Upper lobe of right lung (tissue), 1 donor: ENCODE measurements at regions not wholly inside any gene's neighbourhood (a gene's known extent, or its start where the extent isn't known, plus 50 kb on each side); places are given as distances from the start of the nearest gene placed in this dataset.

ENCODE experiments used
- ATAC-seq: fragments of 200-7000 bp; cut with Tn5 transposase; one replicate; pipeline ENCODE4 v1.9.1; 2020; ENCODE audit warnings: mild to moderate bottlenecking, moderate library complexity
- DNase-seq: peaks from one replicate; pipeline ENCODE4 v3.0.0-alpha.2; 2020
- H3K27ac ChIP-seq: fragments of 200-600 bp; one replicate; pipeline ENCODE4 v1.8.0; 2022
- H3K27me3 ChIP-seq: fragments of 200-600 bp; one replicate; pipeline ENCODE4 v1.8.0; 2022; ENCODE audit warnings: mild to moderate bottlenecking
- H3K36me3 ChIP-seq: fragments of 200-600 bp; one replicate; pipeline ENCODE4 v1.8.0; 2022
- H3K4me1 ChIP-seq: fragments of 200-600 bp; one replicate; pipeline ENCODE4 v1.8.0; 2022
- H3K4me3 ChIP-seq: fragments of 200-600 bp; one replicate; pipeline ENCODE4 v1.8.0; 2022; ENCODE audit warnings: mild to moderate bottlenecking
- H3K9me3 ChIP-seq: fragments of 200-600 bp; one replicate; pipeline ENCODE4 v1.8.0; 2022
- intact Hi-C: fragments of 100-400 bp; cut with DNase I; formaldehyde crosslinking; loops from one replicate; pipeline ENCODE4 v1.11.0; 2022
- TF ChIP-seq, protein P1 (sequence below): fragments of 200-600 bp; IDR thresholded peaks from one replicate; pipeline ENCODE4 v1.8.0; 2022; ENCODE audit warnings: antibody characterized with exemption
- donor health status: DM: no; HTN: yes; CAD: no; lungs with severe emphysema.

DNA sequence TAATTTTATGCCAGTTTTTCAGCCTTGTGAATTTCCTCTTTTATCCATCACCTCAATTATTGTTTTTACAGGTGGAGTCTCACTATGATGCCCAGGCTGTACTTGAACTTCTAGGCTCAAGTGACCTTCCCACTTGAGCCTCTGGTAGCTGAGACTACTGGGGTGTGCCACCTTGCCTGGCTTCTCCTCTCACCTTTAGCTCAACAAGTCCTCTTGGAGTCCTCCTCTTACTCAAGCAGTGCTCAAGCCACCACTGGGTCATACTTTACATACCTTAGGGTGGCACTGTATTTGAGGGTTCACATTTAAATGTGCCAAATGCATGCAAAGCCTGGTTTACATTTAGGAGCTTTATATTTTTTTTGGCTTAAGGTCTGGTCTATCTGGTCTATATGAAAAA is 350.1 kb upstream of the MCTP2 start:
- Histone ChIP-seq H3K9me3 (no peaks in the 10 kb centered on the region), H3K36me3 (no peaks in the 10 kb centered on the region), H3K27ac (no peak overlapping the region), H3K27me3 (no peaks in the 10 kb centered on the region), H3K4me1 (no peaks in the 10 kb centered on the region), H3K4me3 (no peak overlapping the region)
- TF ChIP-seq, protein P1, sequence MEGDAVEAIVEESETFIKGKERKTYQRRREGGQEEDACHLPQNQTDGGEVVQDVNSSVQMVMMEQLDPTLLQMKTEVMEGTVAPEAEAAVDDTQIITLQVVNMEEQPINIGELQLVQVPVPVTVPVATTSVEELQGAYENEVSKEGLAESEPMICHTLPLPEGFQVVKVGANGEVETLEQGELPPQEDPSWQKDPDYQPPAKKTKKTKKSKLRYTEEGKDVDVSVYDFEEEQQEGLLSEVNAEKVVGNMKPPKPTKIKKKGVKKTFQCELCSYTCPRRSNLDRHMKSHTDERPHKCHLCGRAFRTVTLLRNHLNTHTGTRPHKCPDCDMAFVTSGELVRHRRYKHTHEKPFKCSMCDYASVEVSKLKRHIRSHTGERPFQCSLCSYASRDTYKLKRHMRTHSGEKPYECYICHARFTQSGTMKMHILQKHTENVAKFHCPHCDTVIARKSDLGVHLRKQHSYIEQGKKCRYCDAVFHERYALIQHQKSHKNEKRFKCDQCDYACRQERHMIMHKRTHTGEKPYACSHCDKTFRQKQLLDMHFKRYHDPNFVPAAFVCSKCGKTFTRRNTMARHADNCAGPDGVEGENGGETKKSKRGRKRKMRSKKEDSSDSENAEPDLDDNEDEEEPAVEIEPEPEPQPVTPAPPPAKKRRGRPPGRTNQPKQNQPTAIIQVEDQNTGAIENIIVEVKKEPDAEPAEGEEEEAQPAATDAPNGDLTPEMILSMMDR, result no peak
- peak; percentile 64 for ATAC-seq
- intact Hi-C loops, result no loop called here
- no peak for DNase-seq

DNA sequence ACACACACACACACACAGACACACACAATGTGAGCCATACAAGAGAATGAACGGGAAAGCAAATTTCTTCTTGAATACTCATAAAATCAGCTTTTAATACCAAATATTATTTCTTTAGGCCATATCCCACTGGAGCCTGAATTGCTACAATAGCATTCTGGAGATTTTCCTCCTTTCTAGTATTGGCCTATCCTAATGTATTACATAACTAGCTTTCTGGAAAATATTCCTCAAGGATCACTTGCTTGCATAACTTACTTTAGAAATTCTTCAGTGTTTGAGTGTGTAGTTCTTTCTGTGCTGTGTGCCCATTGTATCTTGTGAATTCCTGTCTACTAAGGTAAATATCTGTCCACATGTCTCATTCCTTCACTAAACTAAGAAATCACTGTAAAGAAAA is 351.0 kb upstream of the MCTP2 start:
- TF ChIP-seq, protein P1, result no peak
- Histone ChIP-seq H3K36me3 (no peaks in the 10 kb centered on the region), H3K27me3 (no peaks in the 10 kb centered on the region), H3K4me3 (no peak overlapping the region), H3K27ac (no peak overlapping the region), H3K9me3 (no peaks in the 10 kb centered on the region), H3K4me1 (no peaks in the 10 kb centered on the region)
- intact Hi-C loops, result no loop called here
- no peak for ATAC-seq
- DNase-seq, result no peak

DNA sequence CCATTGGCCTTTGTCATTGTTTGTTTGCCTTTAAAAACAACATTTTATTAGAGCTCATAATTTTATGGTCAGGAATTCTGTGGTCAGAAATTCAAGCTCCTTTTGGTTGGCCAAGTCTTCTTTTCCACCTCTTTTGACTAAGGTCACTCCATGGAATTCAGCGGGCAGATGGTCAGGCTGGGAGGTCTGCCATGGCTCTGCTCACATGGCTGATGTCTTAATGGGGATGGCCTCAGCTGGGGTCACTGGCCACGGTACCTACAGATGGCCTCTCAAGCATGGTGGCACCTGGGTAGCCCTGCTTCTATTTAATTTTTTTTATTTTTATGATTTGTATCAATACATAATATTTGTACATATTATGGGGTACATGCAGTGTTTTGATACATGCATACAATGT is 360.8 kb upstream of the MCTP2 start:
- Histone ChIP-seq H3K9me3 (no peaks in the 10 kb centered on the region), H3K4me3 (no peak overlapping the region), H3K27me3 (no peaks in the 10 kb centered on the region), H3K36me3 (no peaks in the 10 kb centered on the region), H3K27ac (no peak overlapping the region), H3K4me1 (no peaks in the 10 kb centered on the region)
- no peak for DNase-seq
- TF ChIP-seq, protein P1, result no peak
- intact Hi-C loops, result no loop called here
- ATAC-seq, result no peak

DNA sequence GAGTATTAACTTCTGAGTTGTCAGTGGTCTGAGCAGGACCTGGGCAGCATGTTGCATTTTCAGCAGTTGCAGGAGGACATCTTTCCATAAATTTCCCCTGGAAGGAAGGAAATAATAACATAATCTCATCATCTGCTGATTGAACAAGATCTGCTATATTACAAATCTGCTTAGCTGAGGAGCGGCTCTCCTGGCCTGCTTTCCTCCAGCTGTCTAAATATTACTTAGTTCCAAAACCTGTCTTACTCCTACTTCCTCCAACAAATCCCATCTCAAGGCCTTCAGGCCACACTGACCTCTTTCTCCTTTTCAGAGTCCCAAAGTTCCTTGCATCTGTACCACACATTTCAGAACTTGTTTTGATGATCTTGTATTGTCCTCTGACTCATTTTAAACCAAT is 364.4 kb upstream of the MCTP2 start:
- no peaks in the 10 kb centered on the region for H3K4me1 ChIP-seq
- no peak for ATAC-seq
- H3K36me3 ChIP-seq, result no peaks in the 10 kb centered on the region
- DNase-seq, result no peak
- no peak overlapping the region for H3K4me3 ChIP-seq
- no peaks in the 10 kb centered on the region for H3K9me3 ChIP-seq
- H3K27me3 ChIP-seq, result no peaks in the 10 kb centered on the region
- TF ChIP-seq, protein P1, result no peak
- intact Hi-C loops, result no loop called here
- no peak overlapping the region for H3K27ac ChIP-seq

DNA sequence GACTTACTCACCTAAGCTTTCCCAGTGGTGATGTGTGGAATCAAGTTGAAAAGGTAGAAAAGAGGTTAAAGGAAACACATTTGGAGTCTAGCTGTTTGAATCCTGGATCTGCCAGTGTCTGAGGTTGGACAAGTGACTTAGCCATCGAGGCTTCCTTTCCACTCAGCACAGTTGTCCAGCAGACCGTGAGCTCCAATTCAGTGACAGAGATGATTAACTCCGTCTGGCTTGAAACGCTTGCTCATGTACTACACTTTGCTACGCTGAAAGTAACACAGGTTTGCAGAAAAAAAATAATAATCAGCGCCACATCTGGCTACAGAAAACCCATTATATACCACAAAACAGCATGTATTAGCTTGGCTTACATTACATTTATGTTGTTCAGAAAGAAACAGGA is 364.9 kb upstream of the MCTP2 start:
- intact Hi-C loops, result no loop called here
- no peak overlapping the region for H3K27ac ChIP-seq
- H3K4me3 ChIP-seq, result no peak overlapping the region
- ATAC-seq (no peak), DNase-seq (no peak)
- H3K4me1 ChIP-seq, result no peaks in the 10 kb centered on the region
- no peaks in the 10 kb centered on the region for H3K9me3 ChIP-seq
- TF ChIP-seq, protein P1, result no peak
- H3K27me3 ChIP-seq, result no peaks in the 10 kb centered on the region
- H3K36me3 ChIP-seq, result no peaks in the 10 kb centered on the region

DNA sequence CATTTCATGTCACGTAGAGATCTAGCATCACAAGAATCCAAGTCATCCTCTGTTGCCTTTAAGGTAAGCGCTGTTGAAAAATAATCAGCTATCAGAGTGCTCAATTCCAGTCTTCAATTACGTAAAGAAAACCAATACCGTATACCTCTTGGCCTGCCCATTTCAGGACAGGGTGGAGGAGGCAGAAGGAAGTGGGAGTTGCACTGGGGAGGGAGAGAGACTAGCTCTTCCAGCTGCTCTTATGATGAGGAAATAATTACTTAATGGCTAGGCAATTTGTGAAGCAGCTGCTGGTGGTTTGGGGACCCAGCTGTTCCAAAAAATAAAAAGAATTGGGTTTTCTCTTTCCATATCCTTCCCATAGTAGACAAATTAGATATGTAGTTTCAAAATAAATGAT is 365.8 kb upstream of the MCTP2 start:
- ATAC-seq, result peak; percentile 61
- no peak for DNase-seq
- Histone ChIP-seq H3K27ac (no peak overlapping the region), H3K36me3 (no peaks in the 10 kb centered on the region), H3K9me3 (no peaks in the 10 kb centered on the region), H3K4me3 (no peak overlapping the region), H3K27me3 (no peaks in the 10 kb centered on the region), H3K4me1 (no peaks in the 10 kb centered on the region)
- intact Hi-C loops, result no loop called here
- TF ChIP-seq, protein P1, result no peak
